HG03025 (cell line): ENCODE measurements at regions not wholly inside any gene's neighbourhood (a gene's known extent, or its start where the extent isn't known, plus 50 kb on each side); places are given as distances from the start of the nearest gene placed in this dataset.
"Not testable (repeated sequence)": the region's sequence is repeated elsewhere in the genome, so short reads cannot be mapped to it uniquely, and the experiment has no call there.

ENCODE experiments used
- ATAC-seq: cut with Tn5 transposase; IDR thresholded peaks from one replicate; pipeline ENCODE4 v1.9.1; 2021; ENCODE audit warnings: mild to moderate bottlenecking, moderate library complexity; ENCODE audit not compliant: unreplicated experiment, low FRiP score

- no peak for ATAC-seq
Observed at GRCh38 chr6:69494595-69494994, 302.2 kb downstream of the LMBRD1 start.

GRCh38 chr6:69489970-69490369, 306.8 kb downstream of the LMBRD1 start:
- ATAC-seq: no peak

GRCh38 chr6:69487688-69488087, 309.1 kb downstream of the LMBRD1 start:
- no peak for ATAC-seq

DNA sequence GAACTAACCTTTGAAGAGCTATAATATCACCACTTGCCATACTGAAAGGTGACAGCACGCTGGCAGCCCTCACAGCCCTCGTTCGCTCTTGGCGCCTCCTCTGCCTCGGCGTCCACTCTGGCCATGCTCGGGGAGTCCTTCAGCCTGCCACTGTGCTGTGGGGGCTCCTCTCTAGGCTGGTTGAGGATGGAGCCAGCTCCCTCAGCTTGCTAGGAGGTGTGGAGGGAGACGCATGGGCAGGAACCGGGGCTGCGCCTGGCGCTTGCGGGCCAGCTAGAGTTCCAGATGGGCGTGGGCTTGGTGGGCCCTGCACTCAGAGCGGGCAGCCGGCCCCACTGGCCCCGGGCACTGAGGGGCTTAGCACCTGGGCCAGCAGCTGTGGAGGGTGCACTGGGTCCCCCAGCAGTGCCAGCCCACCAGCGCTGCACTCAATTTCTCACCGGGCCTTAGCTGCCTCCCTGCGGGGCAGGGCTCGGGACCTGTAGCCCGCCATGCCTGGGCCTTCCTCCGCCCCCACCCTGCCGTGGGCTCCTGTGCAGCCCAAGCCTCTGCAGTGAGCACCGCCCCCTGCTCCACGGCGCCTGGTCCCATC, 329.7 kb downstream of the LMBRD1 start:
- no peak for ATAC-seq

DNA sequence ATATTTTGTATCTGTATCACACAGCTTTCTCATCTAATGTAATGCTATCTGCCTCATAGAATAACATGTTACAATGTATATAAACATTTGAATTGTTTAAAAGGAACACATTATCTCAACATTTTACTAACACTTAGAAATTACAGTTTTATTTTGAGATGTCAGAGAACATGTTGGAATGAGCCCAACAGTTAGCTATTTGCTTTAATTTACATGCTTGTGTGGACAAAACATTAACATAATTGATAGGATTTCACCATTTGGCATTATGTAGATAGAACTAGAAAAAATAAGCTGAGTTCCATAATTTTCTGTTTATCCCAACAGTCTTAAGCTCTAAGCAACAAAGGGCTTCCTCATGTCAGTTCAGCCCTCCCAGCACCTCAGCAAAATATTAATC, 330.9 kb downstream of the LMBRD1 start:
- ATAC-seq: no peak

DNA sequence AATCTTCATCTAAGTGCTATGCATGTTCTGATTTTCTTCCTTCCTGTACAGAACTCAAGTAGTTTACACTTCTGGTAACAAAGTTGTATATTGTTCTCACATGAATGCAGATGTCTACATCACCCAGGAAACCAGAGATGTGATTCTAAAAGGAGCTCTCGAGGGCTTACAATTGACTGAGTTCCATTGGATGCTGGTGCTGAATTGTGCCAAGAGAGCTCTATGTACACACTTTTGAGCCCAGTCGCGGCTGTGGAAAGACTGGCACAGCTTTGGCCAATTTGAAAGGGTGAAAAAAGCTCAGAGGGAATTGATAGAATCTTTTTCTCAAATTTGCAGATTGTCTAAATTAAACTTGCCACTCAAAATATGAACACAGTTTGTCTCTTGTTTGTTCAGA, 340.7 kb downstream of the LMBRD1 start:
- no peak for ATAC-seq

- ATAC-seq: not testable (repeated sequence)
Observed at GRCh38 chr6:69454619-69455018, 342.2 kb downstream of the LMBRD1 start.

DNA sequence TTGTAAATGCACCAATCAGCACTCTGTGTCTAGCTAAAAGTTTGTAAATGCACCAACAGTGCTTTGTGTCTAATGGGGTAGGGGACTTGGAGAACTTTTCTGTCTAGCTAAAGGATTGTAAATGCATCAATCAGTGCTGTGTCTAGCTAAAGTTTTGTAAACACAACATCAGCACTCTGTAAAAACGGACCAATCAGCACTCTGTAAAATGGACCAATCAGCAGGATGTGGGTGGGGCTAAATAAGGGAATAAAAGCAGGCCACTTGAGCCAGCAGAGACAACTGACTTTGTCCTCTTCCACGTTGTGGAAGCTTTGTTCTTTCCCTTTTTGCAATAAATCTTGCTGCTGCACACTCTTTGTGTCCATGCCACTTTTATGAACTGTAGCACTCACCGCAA, 346.3 kb downstream of the LMBRD1 start:
- ATAC-seq: not testable (repeated sequence)

DNA sequence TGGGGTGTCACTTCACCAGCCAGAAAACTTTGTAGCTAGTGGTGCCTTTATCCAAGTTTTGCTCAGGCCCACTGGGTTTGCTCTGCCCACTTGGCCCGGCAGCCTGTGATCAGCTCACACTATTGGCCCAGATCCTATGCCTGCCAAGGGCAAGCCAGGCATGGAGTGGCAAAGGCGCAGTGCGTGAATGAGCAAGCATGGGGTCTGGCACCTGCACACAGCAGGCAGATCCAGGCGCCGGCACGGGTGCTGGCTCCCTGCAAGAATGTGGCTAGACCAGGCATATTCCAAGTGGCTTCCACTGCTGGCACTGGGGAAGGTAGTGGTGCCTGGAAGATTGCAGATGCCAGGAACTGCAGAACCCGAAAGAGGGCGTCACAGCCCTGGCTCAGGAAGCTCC, 346.9 kb downstream of the LMBRD1 start:
- no peak for ATAC-seq
